GM12864 (cell line): ENCODE measurements at regions not wholly inside any gene's neighbourhood (a gene's known extent, or its start where the extent isn't known, plus 50 kb on each side); places are given as distances from the start of the nearest gene placed in this dataset.

Source experiments
- DNase-seq: peaks from one replicate; pipeline ENCODE4 v3.0.0-alpha.2; 2011; ENCODE audit warnings: low read depth
- H3K4me3 ChIP-seq: 2 replicates; pipeline ENCODE4 v1.5.1; 2011; ENCODE audit warnings: mild to moderate bottlenecking, low read depth, low read length, control low read depth
- CTCF ChIP-seq: IDR thresholded peaks from 2 replicates; pipeline ENCODE4 v1.5.1; 2011; ENCODE audit warnings: low read depth, mild to moderate bottlenecking, moderate library complexity, low read length, control low read depth, inconsistent platforms; ENCODE audit errors: missing control alignments

- no peak for DNase-seq
- no peak for TF ChIP-seq CTCF
- no peak overlapping the region for H3K4me3 ChIP-seq
These were observed 149.5 kb upstream of the EEA1 start for GRCh38 chr12:93078577-93078976.

DNA sequence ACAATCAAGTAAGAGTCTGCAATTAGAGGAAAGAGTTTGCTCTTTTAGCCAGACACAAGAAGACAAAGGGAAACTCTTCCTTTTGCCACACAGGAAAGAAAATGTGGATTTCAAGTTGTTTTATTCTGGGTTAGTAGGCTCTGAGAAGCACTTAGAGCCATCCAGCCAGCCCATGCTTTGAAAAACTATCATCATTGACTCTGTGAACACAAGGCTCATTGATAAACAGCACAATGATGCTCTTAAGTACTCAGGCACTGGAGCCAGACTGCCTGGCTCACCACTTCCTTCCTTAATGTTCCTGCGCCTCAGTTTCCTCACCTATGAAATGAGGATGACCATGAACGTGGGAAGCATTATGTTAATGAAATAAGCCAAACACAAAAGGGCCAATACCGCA, 150.2 kb upstream of the EEA1 start:
- TF ChIP-seq CTCF = no peak
- no peak overlapping the region for H3K4me3 ChIP-seq
- DNase-seq = no peak

- no peak for TF ChIP-seq CTCF
- H3K4me3 ChIP-seq = no peak overlapping the region
These were observed 150.9 kb upstream of the EEA1 start for GRCh38 chr12:93079976-93080375.

DNA sequence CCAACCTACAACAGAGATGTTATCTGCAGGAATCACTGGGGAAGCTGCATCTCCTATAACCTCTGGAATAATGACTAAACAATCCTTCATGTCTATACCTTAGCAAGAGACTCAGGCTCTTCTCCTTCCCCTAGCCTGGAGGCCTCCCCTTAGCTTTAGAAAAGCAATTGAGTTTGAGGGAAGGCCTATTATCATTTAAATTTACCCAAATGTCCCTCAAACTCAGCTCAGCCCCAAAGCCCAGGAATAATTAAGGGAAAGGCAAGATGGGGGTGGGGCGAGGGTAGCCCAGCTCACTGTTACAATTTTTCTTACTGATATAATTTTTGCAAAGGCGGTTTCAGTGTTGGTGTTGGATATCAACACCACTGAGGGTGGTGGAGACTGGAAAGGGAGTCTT, 151.4 kb upstream of the EEA1 start:
- no peak overlapping the region for H3K4me3 ChIP-seq
- TF ChIP-seq CTCF = no peak
- DNase-seq = no peak

More at GRCh38 chr12:93079976-93080375, 150.9 kb upstream of the EEA1 start:
- no peak for DNase-seq

DNA sequence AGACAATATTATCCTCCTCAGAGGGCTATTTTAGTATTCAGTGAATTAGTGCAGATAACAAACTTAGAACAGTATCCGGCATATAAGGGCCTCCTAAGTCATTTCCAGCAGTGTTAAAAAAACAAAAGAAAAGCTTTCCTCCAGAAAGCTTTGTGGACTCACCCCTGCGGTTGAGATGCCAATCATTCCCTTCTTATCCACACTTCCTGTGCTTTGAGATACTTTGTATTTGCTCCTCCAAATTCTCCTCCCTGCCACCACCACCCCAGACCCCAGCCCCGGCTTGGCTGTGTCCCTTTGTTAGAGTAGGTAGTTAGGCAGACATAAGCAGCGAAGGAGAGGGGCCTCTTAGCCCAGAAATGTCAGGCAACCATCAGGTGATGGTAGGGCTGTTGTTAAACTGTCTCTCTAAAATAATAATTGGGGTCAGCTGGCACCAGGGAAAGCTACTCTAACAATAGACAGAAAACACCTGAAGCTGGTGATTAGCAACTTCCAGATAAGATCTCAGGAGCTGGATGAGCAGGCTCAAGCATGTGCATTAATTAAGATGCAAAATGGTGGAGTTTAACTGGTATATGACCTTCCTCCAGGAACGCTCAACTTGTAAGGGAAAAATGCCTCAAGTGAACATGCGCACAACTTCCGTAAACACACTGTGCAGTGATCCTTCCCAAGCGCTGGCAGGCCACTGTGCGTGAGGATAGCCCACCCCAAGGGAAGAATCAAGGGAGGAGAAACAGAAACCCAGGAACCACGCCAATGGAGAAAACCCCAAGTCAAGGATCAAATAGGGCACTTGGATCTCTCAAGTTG, 152.1 kb upstream of the EEA1 start:
- no peak for DNase-seq
- no peak for TF ChIP-seq CTCF
- no peak overlapping the region for H3K4me3 ChIP-seq

- no peak overlapping the region for H3K4me3 ChIP-seq
- no peak for DNase-seq
- TF ChIP-seq CTCF = no peak
These were observed 152.7 kb upstream of the EEA1 start for GRCh38 chr12:93081810-93082165.

- DNase-seq = no peak
- no peak for TF ChIP-seq CTCF
- no peak overlapping the region for H3K4me3 ChIP-seq
These were observed 156.5 kb upstream of the EEA1 start for GRCh38 chr12:93085383-93086287.
